ENCODE measurements at regions not wholly inside any gene's neighbourhood (a gene's known extent, or its start where the extent isn't known, plus 50 kb on each side); places are given as distances from the start of the nearest gene placed in this dataset.
"Not testable (repeated sequence)": the region's sequence is repeated elsewhere in the genome, so short reads cannot be mapped to it uniquely, and the experiment has no call there.

- DNase-seq (ENCODE audit: low read depth) = no peak
Measured at GRCh38 chr2:83874712-83875430, 584.2 kb downstream of the SUCLG1 start.

GRCh38 chr2:83874066-83874465 lies 585.0 kb downstream of the SUCLG1 start:
- no peak for DNase-seq (ENCODE audit: low read depth)

GRCh38 chr2:83873110-83873509 lies 586.0 kb downstream of the SUCLG1 start:
- no peak for DNase-seq (ENCODE audit: low read depth)

- DNase-seq (ENCODE audit: low read depth) = no peak
Measured at GRCh38 chr2:83866211-83866610, 592.9 kb downstream of the SUCLG1 start.

GRCh38 chr2:83862600-83862999 lies 596.5 kb downstream of the SUCLG1 start:
- DNase-seq (ENCODE audit: low read depth) = no peak

- no peak for DNase-seq (ENCODE audit: low read depth)
Measured at GRCh38 chr2:83860320-83860719, 598.8 kb downstream of the SUCLG1 start.

GRCh38 chr2:83859553-83859952 lies 599.5 kb downstream of the SUCLG1 start:
- no peak for DNase-seq (ENCODE audit: low read depth)

GRCh38 chr2:83851066-83851465 lies 608.0 kb downstream of the SUCLG1 start:
- no peak for DNase-seq (ENCODE audit: low read depth)

GRCh38 chr2:83850071-83850725 lies 608.9 kb downstream of the SUCLG1 start:
- DNase-seq (ENCODE audit: low read depth) = no peak

- DNase-seq (ENCODE audit: low read depth) = no peak
Measured at GRCh38 chr2:83844490-83844889, 614.6 kb downstream of the SUCLG1 start.

- no peak for DNase-seq (ENCODE audit: low read depth)
Measured at GRCh38 chr2:83842421-83842820, 616.7 kb downstream of the SUCLG1 start.

- DNase-seq (ENCODE audit: low read depth) = no peak
Measured at GRCh38 chr2:83837823-83838222, 621.3 kb downstream of the SUCLG1 start.

GRCh38 chr2:83827618-83828017 lies 631.5 kb downstream of the SUCLG1 start:
- no peak for DNase-seq (ENCODE audit: low read depth)

- DNase-seq (ENCODE audit: low read depth) = no peak
Measured at GRCh38 chr2:83826577-83826976, 632.5 kb downstream of the SUCLG1 start.

- no peak for DNase-seq (ENCODE audit: low read depth)
Measured at GRCh38 chr2:83823229-83823628, 635.9 kb downstream of the SUCLG1 start.

- DNase-seq (ENCODE audit: low read depth) = no peak
Measured at GRCh38 chr2:83817511-83817910, 641.6 kb downstream of the SUCLG1 start.

- no peak for DNase-seq (ENCODE audit: low read depth)
Measured at GRCh38 chr2:83808878-83809277, 650.2 kb downstream of the SUCLG1 start.

GRCh38 chr2:83802604-83803003 lies 656.5 kb downstream of the SUCLG1 start:
- no peak for DNase-seq (ENCODE audit: low read depth)

GRCh38 chr2:83795777-83796176 lies 663.3 kb downstream of the SUCLG1 start:
- DNase-seq (ENCODE audit: low read depth) = no peak

GRCh38 chr2:83790467-83790866 lies 668.6 kb downstream of the SUCLG1 start:
- DNase-seq (ENCODE audit: low read depth) = not testable (repeated sequence)

GRCh38 chr2:83789674-83790073 lies 669.4 kb downstream of the SUCLG1 start:
- not testable (repeated sequence) for DNase-seq (ENCODE audit: low read depth)

- not testable (repeated sequence) for DNase-seq (ENCODE audit: low read depth)
Measured at GRCh38 chr2:83788938-83789566, 670.0 kb downstream of the SUCLG1 start.

GRCh38 chr2:83787189-83787588 lies 671.9 kb downstream of the SUCLG1 start:
- DNase-seq (ENCODE audit: low read depth) = no peak

All from stimulated activated CD8-positive, alpha-beta memory T cell treated with anti-CD3 and anti-CD28 coated beads, Interleukin-15, amount 100 ng/mL, for 1 hour (primary cell).